ENCODE measurements at regions not wholly inside any gene's neighbourhood (a gene's known extent, or its start where the extent isn't known, plus 50 kb on each side); places are given as distances from the start of the nearest gene placed in this dataset.

GRCh38 chr14:100471441-100472093 lies 115.7 kb downstream of the BEGAIN start:
- no peak for DNase-seq

DNA sequence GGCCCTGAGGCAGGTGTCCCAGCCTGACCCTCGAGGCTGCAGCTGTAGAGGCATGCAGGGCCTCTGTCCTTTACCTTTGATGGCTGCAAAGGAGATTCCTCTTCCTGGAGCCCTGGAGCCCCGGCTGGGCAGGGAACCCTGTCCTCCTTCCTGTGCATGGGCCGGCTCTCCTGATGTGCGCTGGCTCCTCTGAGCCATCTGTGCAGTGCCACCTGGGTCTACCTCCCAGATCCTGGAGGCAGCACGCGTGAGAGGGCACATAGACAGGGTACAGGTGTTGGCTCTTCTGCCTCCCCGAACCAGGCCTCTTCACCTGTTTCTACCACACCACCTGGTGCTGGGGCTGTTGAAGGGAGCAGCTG lies 115.1 kb downstream of the BEGAIN start:
- no peak for DNase-seq

GRCh38 chr14:100472491-100472890 lies 114.7 kb downstream of the BEGAIN start:
- DNase-seq = no peak

DNA sequence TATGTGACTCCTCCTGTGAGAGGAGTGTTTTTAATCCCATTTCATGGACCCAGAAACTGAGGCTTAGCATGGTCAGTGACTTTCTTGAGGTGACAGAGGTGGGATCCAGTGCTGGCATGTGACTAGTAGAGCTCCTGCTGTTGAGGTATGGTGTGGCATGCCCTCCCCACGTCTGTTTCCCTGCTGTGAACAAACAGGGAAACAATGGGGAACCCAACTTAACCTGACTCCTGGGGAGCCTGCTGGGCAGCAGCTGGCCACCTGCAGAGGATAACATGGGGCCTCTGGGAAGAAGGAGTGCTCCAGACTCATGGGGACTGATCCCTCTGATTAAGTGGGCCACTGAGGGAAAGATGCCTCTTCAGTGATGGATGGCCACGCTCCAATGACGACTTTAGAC lies 114.0 kb downstream of the BEGAIN start:
- no peak for DNase-seq

DNA sequence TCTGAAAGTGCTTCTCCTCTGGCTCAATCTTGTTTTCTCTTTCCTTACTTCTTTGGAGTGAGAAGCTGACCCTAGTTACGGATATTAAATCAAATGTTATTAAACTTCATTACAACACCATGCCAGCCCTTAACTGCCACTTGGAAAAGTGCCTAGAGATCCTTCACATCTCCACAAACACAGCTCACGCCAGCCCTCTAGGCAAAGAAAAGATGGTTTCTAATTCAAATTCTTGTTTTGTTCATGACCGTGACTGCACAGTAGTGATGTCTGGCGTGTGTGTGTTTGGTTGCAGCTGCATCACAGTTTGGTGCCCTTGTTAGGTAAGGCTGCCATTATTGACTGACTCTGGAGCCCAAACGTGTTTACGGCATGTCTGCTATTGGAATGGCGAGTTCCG lies 113.0 kb downstream of the BEGAIN start:
- DNase-seq = no peak

DNA sequence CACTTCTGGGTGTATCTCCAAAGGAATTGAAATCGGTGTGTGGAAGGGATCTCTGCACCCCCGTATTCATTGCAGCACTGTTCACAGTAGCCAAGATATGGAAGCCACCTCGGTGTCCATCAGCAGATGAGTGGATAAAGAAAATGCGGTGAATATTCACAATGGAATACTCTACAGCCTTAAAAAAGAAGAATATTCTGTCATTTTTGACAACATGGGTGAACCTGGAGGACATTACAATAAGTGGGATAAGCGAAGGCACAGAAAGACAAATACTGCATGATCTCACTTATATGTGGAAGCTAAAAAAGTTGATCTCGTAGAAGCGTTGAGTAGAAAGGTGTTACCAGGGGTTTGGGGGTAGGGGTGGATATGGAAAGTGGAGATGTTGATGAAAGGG lies 111.9 kb downstream of the BEGAIN start:
- DNase-seq = no peak

DNA sequence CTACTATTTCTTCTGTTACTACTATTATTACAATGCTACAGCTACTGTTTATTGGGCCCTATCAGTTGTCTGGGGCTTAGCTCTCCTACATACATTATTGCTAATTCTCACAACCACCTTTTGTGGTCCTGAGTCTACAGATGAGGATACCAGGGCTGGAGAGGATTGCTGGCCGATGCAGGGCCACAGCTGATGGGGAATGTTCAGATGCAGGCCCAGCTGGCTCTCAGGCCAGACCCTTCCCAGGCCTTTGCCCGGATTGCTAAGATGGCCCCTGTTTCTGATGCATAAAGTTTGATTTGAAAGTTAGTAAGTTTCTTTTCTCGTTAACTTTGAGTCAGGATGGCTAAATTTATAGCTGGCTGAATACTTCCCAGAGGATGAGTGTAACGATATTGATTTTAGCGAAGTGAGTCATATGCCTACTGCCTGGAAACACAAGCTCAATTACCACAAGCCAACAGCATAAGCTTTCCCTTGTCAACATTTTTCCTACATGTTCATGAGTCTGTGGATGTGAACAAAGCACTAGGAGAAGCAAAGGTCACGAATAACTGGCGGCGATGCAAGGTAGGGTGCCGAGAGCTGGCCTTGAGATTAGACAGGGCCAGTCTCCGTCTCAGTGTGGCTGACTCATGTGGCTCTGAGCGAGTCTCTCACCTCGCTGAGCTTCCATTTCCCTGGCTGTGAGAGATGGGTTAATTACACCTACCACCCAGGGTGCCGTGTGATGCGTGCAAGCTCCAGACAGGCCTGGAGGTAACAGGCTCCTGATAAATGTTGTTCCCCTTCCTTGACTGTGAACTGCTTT lies 111.0 kb downstream of the BEGAIN start:
- no peak for DNase-seq

GRCh38 chr14:100484531-100485267 lies 102.5 kb downstream of the BEGAIN start:
- DNase-seq = no peak

DNA sequence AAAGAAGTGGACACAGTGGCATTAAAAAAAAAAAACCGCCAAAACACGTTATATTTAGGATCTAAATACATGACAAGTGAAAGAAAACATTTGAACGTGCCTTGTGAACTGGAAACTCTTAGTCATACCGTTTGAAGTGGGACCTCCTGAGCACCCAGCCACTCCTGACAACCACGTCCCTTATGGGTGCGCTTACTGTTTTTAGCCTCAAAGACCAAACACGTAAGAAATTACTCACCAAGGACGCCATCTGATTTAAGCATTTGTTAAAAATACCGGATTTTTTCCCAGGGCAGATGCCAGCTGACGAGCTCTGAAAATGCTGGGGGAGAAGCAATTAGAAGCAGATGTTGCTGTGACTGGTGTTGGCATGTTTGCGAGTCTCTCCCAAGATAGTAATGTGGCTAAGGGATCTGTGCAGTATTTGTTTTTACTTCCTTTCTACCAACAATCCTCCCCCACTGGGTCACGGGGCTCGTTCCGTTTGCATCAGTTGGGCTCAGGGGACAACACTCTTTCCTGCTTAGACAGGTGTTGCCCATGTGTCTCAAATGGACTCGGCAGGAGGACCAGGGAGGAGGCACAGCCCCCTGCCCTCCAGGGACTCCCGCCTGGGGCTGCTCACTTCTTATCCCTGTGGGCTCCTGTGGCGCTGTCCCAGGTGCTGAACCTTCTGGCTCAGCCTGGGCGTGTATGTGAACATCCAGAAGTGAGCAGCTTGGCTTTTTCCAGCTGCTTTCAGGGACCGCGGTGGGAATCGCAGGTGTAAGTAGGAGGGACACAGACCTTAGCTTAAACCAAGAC lies 101.0 kb downstream of the BEGAIN start:
- no peak for DNase-seq

Measured in NCI-H526 treated with DMSO at 0.1 percent for 48 hours (cell line).